Superior temporal gyrus (tissue), 1 donor: ENCODE measurements at regions not wholly inside any gene's neighbourhood (a gene's known extent, or its start where the extent isn't known, plus 50 kb on each side); places are given as distances from the start of the nearest gene placed in this dataset.

Experiments used
- DNase-seq: peaks from one replicate; pipeline ENCODE4 v3.0.0-alpha.2; 2016; ENCODE audit errors: extremely low spot score

GRCh38 chr5:159536166-159536565 lies 205.9 kb upstream of the IL12B start:
- no peak for DNase-seq

DNA sequence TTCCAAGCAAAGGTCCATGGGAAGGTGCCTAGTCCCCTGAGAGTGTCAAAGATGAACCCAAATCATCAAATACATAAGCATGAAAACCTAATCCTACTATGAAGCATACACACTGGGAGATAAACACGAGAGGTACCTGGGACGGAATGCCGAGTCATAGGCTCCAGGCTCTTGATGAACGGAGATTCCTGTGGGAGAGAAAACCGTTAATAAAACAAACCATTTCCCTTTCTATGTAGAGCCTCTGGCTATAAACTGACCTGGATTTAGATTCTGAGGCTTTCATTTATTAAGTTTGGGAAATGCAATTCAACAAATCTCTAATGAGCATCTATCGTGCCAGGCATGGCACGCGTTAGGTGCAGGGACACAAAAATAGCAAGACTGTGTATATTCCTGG lies 206.4 kb upstream of the IL12B start:
- DNase-seq: no peak

- no peak for DNase-seq
Measured at GRCh38 chr5:159539678-159540077, 209.4 kb upstream of the IL12B start.

DNA sequence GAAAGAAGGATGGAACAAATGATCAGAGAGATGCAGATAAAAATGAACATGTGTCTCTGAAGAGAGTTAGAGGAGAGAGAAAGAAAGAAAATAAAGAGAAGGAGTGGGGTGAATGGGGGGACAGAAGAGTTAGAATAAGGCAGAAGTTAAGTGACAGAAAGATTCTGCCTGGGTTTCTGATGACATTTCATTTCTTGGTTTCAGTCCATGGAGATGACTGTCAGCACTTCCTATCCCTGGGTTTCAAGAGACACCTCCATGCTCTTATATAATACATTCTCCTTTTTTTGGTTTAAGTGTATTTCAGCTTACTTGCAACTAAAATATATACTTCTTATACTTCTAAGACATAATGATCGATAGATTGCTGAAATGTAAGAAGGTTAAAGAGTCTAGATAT lies 213.0 kb upstream of the IL12B start:
- peak; percentile 49 for DNase-seq

DNA sequence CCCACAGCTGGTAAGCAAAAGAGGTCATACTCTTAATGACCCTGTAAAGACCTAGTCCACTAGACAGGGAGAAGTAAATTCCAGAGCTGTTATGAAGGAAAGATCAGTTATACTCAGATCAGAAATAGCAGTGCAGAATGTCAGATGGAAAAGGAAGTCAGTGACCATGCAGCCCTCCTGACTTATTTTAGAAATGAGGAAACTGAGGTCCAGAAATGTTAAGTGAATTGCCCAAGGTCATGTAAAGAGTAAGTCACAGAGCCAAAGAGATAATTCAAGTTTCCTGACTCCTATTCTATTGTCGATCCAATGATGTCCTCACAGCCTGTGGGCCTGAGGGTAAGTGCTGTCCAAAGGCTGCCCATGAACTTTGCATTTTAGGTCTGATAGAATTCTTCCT lies 214.9 kb upstream of the IL12B start:
- DNase-seq: no peak

GRCh38 chr5:159547466-159548195 lies 217.3 kb upstream of the IL12B start:
- DNase-seq: no peak

GRCh38 chr5:159548517-159548916 lies 218.2 kb upstream of the IL12B start:
- DNase-seq: peak; percentile 61

- DNase-seq: no peak
Measured at GRCh38 chr5:159549046-159549445, 218.8 kb upstream of the IL12B start.

GRCh38 chr5:159550951-159551350 lies 220.7 kb upstream of the IL12B start:
- DNase-seq: no peak

DNA sequence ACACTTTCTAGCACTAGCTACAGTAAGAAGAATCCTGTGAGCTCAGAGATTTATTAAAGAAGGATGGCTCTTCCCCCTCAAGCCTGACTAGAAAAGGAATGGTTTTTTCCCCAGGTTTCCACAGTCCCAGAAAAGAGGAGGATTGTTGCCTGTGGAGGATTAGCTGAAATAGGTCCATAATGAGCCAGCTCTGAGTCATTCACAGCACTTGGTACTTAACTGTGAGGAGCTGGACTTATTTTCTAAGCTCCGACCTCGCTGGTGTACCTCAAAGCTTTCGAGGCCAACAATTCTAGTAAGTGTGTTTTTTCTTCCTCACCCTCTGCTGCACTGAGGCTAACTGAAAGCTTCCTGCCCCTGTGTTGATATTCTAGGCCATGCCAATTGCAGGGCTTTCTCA lies 222.5 kb upstream of the IL12B start:
- peak; percentile 53 for DNase-seq

DNA sequence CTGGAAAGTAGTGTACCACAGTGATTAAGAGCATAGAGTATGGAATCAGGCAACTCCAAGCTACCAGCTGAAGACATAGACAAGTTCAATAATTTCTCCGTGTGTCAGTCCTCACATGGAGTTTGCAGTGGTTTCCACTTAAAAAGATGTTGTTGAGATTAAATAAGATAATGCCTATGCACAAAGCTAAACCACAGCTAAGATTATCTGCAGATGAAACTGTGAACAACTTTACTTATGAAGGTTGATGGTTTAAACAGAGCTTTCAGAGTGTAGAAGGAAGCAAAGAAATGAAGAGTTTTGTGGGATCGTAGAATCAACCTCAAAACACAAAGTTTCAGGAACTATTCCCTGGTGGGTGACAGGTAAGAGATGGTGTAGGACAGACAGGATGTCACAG lies 223.5 kb upstream of the IL12B start:
- DNase-seq: no peak

GRCh38 chr5:159555084-159555483 lies 224.8 kb upstream of the IL12B start:
- DNase-seq: no peak

DNA sequence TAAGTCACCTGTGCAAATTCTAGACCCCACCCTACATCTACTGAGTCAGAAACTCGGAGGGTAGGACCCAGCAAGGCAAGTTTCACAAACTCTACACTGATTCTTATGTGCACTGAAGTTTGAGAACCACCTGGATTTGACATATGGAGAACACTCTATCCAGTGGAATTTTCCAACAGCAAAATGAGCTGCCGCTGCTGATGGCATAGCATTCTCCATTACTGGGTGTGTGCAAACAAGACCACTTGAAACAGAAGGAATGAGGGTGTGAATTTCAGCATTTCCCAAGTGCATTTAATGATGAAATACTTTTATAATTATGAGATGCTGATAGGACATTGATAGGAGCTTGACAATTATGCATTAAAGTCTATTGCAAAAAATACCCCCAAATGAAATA lies 229.1 kb upstream of the IL12B start:
- no peak for DNase-seq

- DNase-seq: no peak
Measured at GRCh38 chr5:159560088-159560487, 229.8 kb upstream of the IL12B start.

DNA sequence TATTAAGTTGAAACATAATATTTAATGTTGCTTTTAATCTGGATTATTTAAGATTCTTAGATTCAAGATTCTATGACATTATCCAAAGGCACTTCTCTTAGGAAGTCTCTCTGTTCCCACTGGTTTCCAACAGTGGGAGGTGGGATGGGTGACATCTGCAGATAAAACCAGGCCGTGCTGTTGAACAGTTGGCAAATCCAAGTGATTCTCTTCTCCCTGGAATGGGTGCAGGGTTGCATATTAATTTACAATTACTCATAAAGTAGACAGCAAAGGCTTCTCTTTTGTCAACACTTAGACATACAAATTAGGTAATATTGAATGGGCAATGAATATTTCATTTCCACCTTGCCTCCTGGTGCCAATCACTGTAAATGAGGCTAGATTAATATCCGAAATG lies 233.7 kb upstream of the IL12B start:
- no peak for DNase-seq

- no peak for DNase-seq
Measured at GRCh38 chr5:159566832-159567231, 236.5 kb upstream of the IL12B start.

GRCh38 chr5:159567461-159567860 lies 237.2 kb upstream of the IL12B start:
- DNase-seq: no peak

- no peak for DNase-seq
Measured at GRCh38 chr5:159571501-159572244, 241.4 kb upstream of the IL12B start.

DNA sequence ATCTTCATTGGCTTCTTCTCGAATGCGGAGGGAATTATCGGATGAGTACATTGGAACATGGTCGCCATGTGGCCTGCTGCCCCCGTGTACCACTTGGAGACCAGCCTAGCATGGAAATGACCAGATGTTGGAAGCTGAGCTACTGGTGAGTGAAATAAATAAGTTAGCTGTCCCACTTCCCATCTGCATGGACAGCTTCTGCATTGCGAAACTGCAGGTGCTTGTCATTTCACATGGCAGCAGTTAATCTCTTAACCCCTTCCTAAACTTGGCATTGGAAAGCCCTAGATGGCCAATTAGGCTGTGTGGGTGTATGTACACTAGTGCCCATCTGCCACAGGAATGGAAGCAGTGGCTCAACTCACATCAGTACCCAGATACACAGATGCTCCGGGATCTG lies 246.6 kb upstream of the IL12B start:
- DNase-seq: no peak

- peak; percentile 18 for DNase-seq
Measured at GRCh38 chr5:159581502-159582249, 251.4 kb upstream of the IL12B start.

DNA sequence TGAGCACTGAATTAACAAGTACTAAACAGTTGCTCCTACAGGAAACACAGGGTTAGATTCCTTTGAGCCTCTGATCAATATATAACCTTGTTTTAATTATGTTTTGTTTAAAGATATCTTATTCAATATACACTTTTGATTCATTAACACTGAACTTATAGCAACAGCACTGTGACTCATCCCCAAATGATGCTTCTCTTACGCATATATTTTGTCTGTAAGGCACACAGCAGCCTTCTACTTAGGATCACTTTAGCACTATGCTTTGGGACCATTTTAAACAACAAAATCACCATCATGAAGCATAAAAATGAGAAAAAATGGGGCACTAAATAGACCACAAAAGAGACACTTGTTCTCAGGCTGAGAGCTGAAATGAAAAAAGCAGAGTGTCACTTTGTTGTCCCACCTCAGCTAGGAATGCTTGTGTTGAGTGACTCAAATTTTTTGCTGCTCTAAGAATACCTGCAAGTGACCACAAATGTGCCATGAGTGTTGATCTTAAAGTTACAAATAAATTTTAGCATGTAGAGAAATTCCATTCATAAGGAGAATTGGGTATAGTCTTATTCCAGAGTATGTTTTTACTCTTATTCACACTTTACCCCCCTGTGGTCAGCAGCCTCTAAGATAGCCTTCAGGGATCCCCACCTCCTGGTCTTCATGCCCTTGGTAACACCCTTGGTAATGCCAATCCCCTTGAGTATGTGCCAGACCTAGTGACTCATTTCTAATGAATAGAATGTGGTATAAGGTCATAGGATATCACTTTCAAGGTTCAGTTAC lies 252.7 kb upstream of the IL12B start:
- no peak for DNase-seq

DNA sequence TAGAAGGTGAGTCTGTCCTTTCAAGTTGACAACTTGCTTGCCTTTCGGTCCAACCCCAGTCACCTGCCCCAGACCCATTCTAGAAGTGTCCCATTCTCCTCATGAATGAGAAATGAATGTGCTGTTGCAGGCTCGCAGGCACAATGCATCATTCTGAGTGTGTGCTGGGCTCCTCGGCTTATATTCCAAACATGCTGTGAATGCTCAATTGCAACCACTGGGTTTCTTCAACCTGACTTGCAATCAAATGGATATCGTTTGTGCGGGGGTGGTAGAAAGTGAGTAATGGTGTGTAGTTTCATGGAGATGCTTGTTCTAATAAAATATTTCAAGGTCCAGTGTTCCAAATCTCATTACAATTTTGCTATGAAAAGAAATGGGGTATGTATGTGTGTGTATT lies 256.6 kb upstream of the IL12B start:
- DNase-seq: no peak
